ENCODE measurements at regions not wholly inside any gene's neighbourhood (a gene's known extent, or its start where the extent isn't known, plus 50 kb on each side); places are given as distances from the start of the nearest gene placed in this dataset.
"Not testable (repeated sequence)": the region's sequence is repeated elsewhere in the genome, so short reads cannot be mapped to it uniquely, and the experiment has no call there.

- no peaks in the 10 kb centered on the region for H3K79me2 ChIP-seq (ENCODE audit: low read depth)
- H3K4me1 ChIP-seq (replicated peaks; ENCODE audit: insufficient read depth) = no peaks in the 10 kb centered on the region
- intact Hi-C loops (cut with micrococcal nuclease; ENCODE audit: unreplicated experiment) = no loop called here
- no peaks in the 10 kb centered on the region for H4K20me1 ChIP-seq (ENCODE audit: insufficient read depth)
- H3K9me3 ChIP-seq (ENCODE audit: insufficient read depth, low read depth) = no peaks in the 10 kb centered on the region
- no peak for DNase-seq
- H3K27me3 ChIP-seq (ENCODE audit: insufficient read depth, low read depth) = no peaks in the 10 kb centered on the region
- H3K9me2 ChIP-seq (ENCODE audit: insufficient read depth) = no peaks in the 10 kb centered on the region
- H2AFZ ChIP-seq = no peak overlapping the region
- POLR2A ChIA-PET (ENCODE audit: unreplicated experiment) = no interaction called here
- no peak overlapping the region for H3K4me3 ChIP-seq
- H3K4me2 ChIP-seq = no peak overlapping the region
- no peaks in the 10 kb centered on the region for H3F3A ChIP-seq (ENCODE audit: insufficient read depth, low read depth)
- TF ChIP-seq EZH2 (IDR thresholded peaks at IDR 0.05; ENCODE audit: low read depth) (no peak), CTCF (conservative IDR thresholded peaks at IDR 0.05) (no peak)
- no peak overlapping the region for H3K27ac ChIP-seq
- H3K36me3 ChIP-seq (ENCODE audit: low read depth) = no peaks in the 10 kb centered on the region
- no TSS peak for BruUV-seq (replicated peaks)
- CTCF ChIA-PET = no interaction called here
Measured at GRCh38 chr4:91684955-91685354, 618.8 kb upstream of the GRID2 start.

- intact Hi-C loops (cut with micrococcal nuclease; ENCODE audit: unreplicated experiment) = no loop called here
- Histone ChIP-seq H3K9me3 (ENCODE audit: insufficient read depth, low read depth) (no peaks in the 10 kb centered on the region), H3K27ac (no peak overlapping the region), H3F3A (ENCODE audit: insufficient read depth, low read depth) (no peaks in the 10 kb centered on the region), H3K36me3 (ENCODE audit: low read depth) (no peaks in the 10 kb centered on the region), H3K4me2 (no peak overlapping the region), H3K4me1 (replicated peaks; ENCODE audit: insufficient read depth) (no peaks in the 10 kb centered on the region), H2AFZ (no peak overlapping the region), H3K79me2 (ENCODE audit: low read depth) (no peaks in the 10 kb centered on the region), H3K9me2 (ENCODE audit: insufficient read depth) (no peaks in the 10 kb centered on the region), H3K27me3 (ENCODE audit: insufficient read depth, low read depth) (no peaks in the 10 kb centered on the region), H3K4me3 (no peak overlapping the region), H4K20me1 (ENCODE audit: insufficient read depth) (no peaks in the 10 kb centered on the region)
- TF ChIP-seq EZH2 (IDR thresholded peaks at IDR 0.05; ENCODE audit: low read depth) = no peak
- no peak for DNase-seq
- POLR2A ChIA-PET (ENCODE audit: unreplicated experiment) = no interaction called here
- CTCF ChIA-PET = no interaction called here
- no TSS peak for BruUV-seq (replicated peaks)
Measured at GRCh38 chr4:91688413-91688812, 615.4 kb upstream of the GRID2 start.

- H3K27ac ChIP-seq; H2AFZ ChIP-seq; H3K4me1 ChIP-seq (replicated peaks; ENCODE audit: insufficient read depth); H3K9me2 ChIP-seq (ENCODE audit: insufficient read depth); POLR2A ChIA-PET (ENCODE audit: unreplicated experiment); H4K20me1 ChIP-seq (ENCODE audit: insufficient read depth); H3K9me3 ChIP-seq (ENCODE audit: insufficient read depth, low read depth); H3K4me2 ChIP-seq; DNase-seq; H3F3A ChIP-seq (ENCODE audit: insufficient read depth, low read depth); BruUV-seq (replicated peaks); H3K4me3 ChIP-seq; CTCF ChIA-PET; H3K27me3 ChIP-seq (ENCODE audit: insufficient read depth, low read depth); H3K36me3 ChIP-seq (ENCODE audit: low read depth); intact Hi-C loops (cut with micrococcal nuclease; ENCODE audit: unreplicated experiment); H3K79me2 ChIP-seq (ENCODE audit: low read depth): not testable (repeated sequence)
Measured at GRCh38 chr4:91699691-91700090, 604.1 kb upstream of the GRID2 start.

- no peaks in the 10 kb centered on the region for H3K27me3 ChIP-seq (ENCODE audit: insufficient read depth, low read depth)
- no peak overlapping the region for H3K4me3 ChIP-seq
- H3K36me3 ChIP-seq (ENCODE audit: low read depth) = no peaks in the 10 kb centered on the region
- H3K27ac ChIP-seq = no peak overlapping the region
- DNase-seq = no peak
- POLR2A ChIA-PET (ENCODE audit: unreplicated experiment) = no interaction called here
- H2AFZ ChIP-seq = no peak overlapping the region
- H3K79me2 ChIP-seq (ENCODE audit: low read depth) = no peaks in the 10 kb centered on the region
- H3F3A ChIP-seq (ENCODE audit: insufficient read depth, low read depth) = no peaks in the 10 kb centered on the region
- no TSS peak for BruUV-seq (replicated peaks)
- CTCF ChIA-PET = no interaction called here
- no peaks in the 10 kb centered on the region for H3K4me1 ChIP-seq (replicated peaks; ENCODE audit: insufficient read depth)
- intact Hi-C loops (cut with micrococcal nuclease; ENCODE audit: unreplicated experiment) = no loop called here
- TF ChIP-seq CTCF (conservative IDR thresholded peaks at IDR 0.05) (no peak), EZH2 (IDR thresholded peaks at IDR 0.05; ENCODE audit: low read depth) (no peak)
- no peaks in the 10 kb centered on the region for H4K20me1 ChIP-seq (ENCODE audit: insufficient read depth)
- H3K4me2 ChIP-seq = no peak overlapping the region
- H3K9me3 ChIP-seq (ENCODE audit: insufficient read depth, low read depth) = no peaks in the 10 kb centered on the region
- H3K9me2 ChIP-seq (ENCODE audit: insufficient read depth) = no peaks in the 10 kb centered on the region
Measured at GRCh38 chr4:91729851-91730250, 573.9 kb upstream of the GRID2 start.

Measured in PC-9 (cell line).